K562 (cell line): ENCODE measurements at regions not wholly inside any gene's neighbourhood (a gene's known extent, or its start where the extent isn't known, plus 50 kb on each side); places are given as distances from the start of the nearest gene placed in this dataset.

Source experiments
- DIDO1 ChIP-seq: fragments of 450-650 bp; IDR thresholded peaks from 2 replicates; pipeline ENCODE4 v1.6.1; 2016; ENCODE audit warnings: low read depth, missing biosample characterization, missing genetic modification characterization
- ELK1 ChIP-seq: sonication (generic); formaldehyde crosslinking; IDR thresholded peaks from 2 replicates; pipeline ENCODE4 v1.8.1; 2022; ENCODE audit warnings: missing genetic modification reagents
- NCOA4 ChIP-seq: fragments of 450-650 bp; IDR thresholded peaks from 2 replicates; pipeline ENCODE4 v1.6.1; 2018; ENCODE audit warnings: mild to moderate bottlenecking; ENCODE audit not compliant: partially characterized antibody
- POLR2AphosphoS5 ChIP-seq: IDR thresholded peaks from 2 replicates; pipeline ENCODE4 v1.6.1; 2011; ENCODE audit warnings: mild to moderate bottlenecking, low read depth, low read length, moderate library complexity; ENCODE audit not compliant: control insufficient read depth, insufficient read depth
- SMAD1 ChIP-seq: fragments of 150-350 bp; IDR thresholded peaks from 2 replicates; pipeline ENCODE4 v1.6.1; 2014; ENCODE audit warnings: low read length, low read depth; ENCODE audit not compliant: partially characterized antibody
- TAF1 ChIP-seq: IDR thresholded peaks from 2 replicates; pipeline ENCODE4 v1.6.1; 2011; ENCODE audit warnings: mild to moderate bottlenecking, low read length, moderate library complexity; ENCODE audit not compliant: insufficient read depth, control insufficient read depth, severe bottlenecking; ENCODE audit errors: extremely low read depth
- XRCC3 ChIP-seq: fragments of 450-650 bp; IDR thresholded peaks from 2 replicates; pipeline ENCODE4 v1.6.1; 2017; ENCODE audit warnings: mild to moderate bottlenecking, moderate library complexity
- ZC3H11A ChIP-seq: IDR thresholded peaks from 2 replicates; pipeline ENCODE4 v1.6.1; 2012; ENCODE audit warnings: low read depth, low read length, improper control_type of control experiment

GRCh38 chr3:177673112-177673914, 476.0 kb upstream of the TBL1XR1 start:
- no peak for TF ChIP-seq DIDO1
- TF ChIP-seq POLR2AphosphoS5 = no peak
- TF ChIP-seq ELK1 (CRISPR knock-in tag) = no peak
- TF ChIP-seq SMAD1 = no peak
- TF ChIP-seq ZC3H11A = no peak
- no peak for TF ChIP-seq NCOA4
- TF ChIP-seq TAF1 = no peak
- no peak for TF ChIP-seq XRCC3
